Kidney (tissue), 13 donors: ENCODE measurements at regions not wholly inside any gene's neighbourhood (a gene's known extent, or its start where the extent isn't known, plus 50 kb on each side); places are given as distances from the start of the nearest gene placed in this dataset.

Source experiments
- DNase-seq, 5 donors: peaks; one replicate each; pipeline ENCODE4 v3.0.0-alpha.2; 2013 to 2020
- FAIRE-seq: peaks from 2 replicates; lab custom pipeline; 2012; peaks lifted over from hg19 to GRCh38; lab: Jason Lieb, UNC
- H3K27ac ChIP-seq, 2 donors: one replicate each; pipeline ENCODE4 v1.7.0; 2013; ENCODE audit warnings: low read depth in 2 of 2, low read length in 2 of 2, inconsistent platforms in 1 of 2
- H3K27me3 ChIP-seq: one replicate; pipeline ENCODE4 v1.7.1; 2013; ENCODE audit warnings: low read length, inconsistent platforms; ENCODE audit not compliant: control insufficient read depth, insufficient read depth
- H3K36me3 ChIP-seq, 3 donors: one replicate each; pipeline versions ENCODE4 v1.7.0 to v1.7.1; 2013; ENCODE audit warnings: low read length in 3 of 3, control low read depth in 1 of 3, inconsistent platforms in 1 of 3; ENCODE audit not compliant: insufficient read depth in 3 of 3, control insufficient read depth in 2 of 3
- H3K4me1 ChIP-seq, 3 donors: one replicate each; pipeline versions ENCODE4 v1.7.0 to v1.7.1; 2013; ENCODE audit warnings: low read length in 3 of 3, inconsistent platforms in 1 of 3, low read depth in 1 of 3; ENCODE audit not compliant: control insufficient read depth in 2 of 3, insufficient read depth in 2 of 3
- H3K4me3 ChIP-seq, 3 donors: one replicate each; pipeline versions ENCODE4 v1.7.0 to v1.8.1; 2013; ENCODE audit warnings: low read length in 3 of 3, control low read depth in 1 of 3, inconsistent platforms in 1 of 3
- H3K9ac ChIP-seq, 3 donors: one replicate each; pipeline versions ENCODE4 v1.7.0 to v1.7.1; 2013; ENCODE audit warnings: low read length in 3 of 3, control low read depth in 1 of 3, inconsistent platforms in 1 of 3
- H3K9me3 ChIP-seq, 3 donors: one replicate each; pipeline versions ENCODE4 v1.7.0 to v1.7.1; 2013; ENCODE audit warnings: low read length in 3 of 3, control low read depth in 1 of 3, inconsistent platforms in 1 of 3; ENCODE audit not compliant: control insufficient read depth in 2 of 3, insufficient read depth in 1 of 3
- CTCF ChIP-seq: IDR thresholded peaks from 3 replicates; pipeline ENCODE4 v1.5.1; 2012; ENCODE audit warnings: mild to moderate bottlenecking, moderate library complexity, borderline replicate concordance; ENCODE audit not compliant: insufficient read depth; ENCODE audit errors: extremely low read depth
- intact Hi-C: fragments of 100-400 bp; cut with DNase I; formaldehyde crosslinking; loops from one replicate; pipeline ENCODE4 v1.11.1; 2022
- donor health status: control.
- donor health status: control.
- donor health status: control.
- donor health status: control.
- donor health status: control.
- donor health status: DM: yes; HTN: yes; CAD: no.
- donor health status: Normal renal cell carcinoma (clear cell type).

DNA sequence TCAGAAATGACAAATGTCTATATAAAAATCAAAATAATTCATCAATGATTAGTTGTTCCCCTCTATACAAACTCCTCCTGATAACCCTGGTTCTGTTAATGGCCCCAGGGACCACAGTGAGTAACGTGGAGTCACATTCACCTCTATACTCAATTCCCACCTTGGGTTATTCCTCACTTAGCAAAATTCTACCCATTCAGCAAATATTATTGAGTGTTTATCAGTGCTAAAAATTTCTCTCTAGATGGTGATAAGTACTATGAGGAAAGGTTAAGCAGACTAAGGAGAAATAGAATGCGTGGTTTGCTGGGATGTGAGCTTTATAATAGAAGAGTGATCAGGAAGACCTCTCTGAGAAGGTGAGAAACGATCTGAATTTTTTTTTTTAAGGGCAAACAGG is 1124.5 kb downstream of the BCL11A start:
- Histone ChIP-seq H3K9me3 (peaks cover 0 to 4% (median 0%) of the 10 kb centered on the region in 3 donors), H3K4me3 (no peak overlapping the region), H3K27me3 (no peaks in the 10 kb centered on the region), H3K4me1 (no peaks in the 10 kb centered on the region), H3K36me3 (no peaks in the 10 kb centered on the region), H3K9ac (no peak overlapping the region), H3K27ac (no peak overlapping the region)
- intact Hi-C loops, result no loop called here
- no peak for DNase-seq
- TF ChIP-seq CTCF, result no peak
- no peak for FAIRE-seq

DNA sequence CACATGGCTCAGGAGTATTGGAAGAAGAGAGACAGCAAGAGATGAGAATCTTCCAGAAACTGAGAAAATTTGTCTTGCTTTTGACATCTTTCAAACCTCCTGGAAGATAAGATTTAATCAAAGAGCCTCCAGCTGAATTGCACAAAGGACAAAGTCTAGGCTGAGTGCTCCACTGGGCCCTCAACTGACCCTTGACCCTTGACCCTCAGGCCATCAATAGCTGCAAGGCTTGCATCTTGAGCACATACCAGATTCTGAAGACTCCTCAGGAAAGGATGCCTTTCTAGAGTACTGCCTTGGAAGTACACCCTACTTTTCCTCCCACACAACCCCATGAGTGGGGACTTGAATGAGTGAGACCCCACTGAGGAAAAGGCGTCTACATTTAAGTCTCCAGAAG is 1125.5 kb downstream of the BCL11A start:
- no peak for FAIRE-seq
- H3K9me3 ChIP-seq, result peaks cover 0 to 4% (median 0%) of the 10 kb centered on the region in 3 donors
- intact Hi-C loops, result no loop called here
- no peak for DNase-seq
- H3K4me1 ChIP-seq, result no peaks in the 10 kb centered on the region
- no peak overlapping the region for H3K4me3 ChIP-seq
- no peak for TF ChIP-seq CTCF
- no peaks in the 10 kb centered on the region for H3K27me3 ChIP-seq
- H3K36me3 ChIP-seq, result no peaks in the 10 kb centered on the region
- H3K27ac ChIP-seq, result no peak overlapping the region
- H3K9ac ChIP-seq, result no peak overlapping the region

- no peak for TF ChIP-seq CTCF
- H3K27me3 ChIP-seq, result no peaks in the 10 kb centered on the region
- no peak overlapping the region for H3K4me3 ChIP-seq
- no peaks in the 10 kb centered on the region for H3K36me3 ChIP-seq
- peak in 4 of 5 donors; percentile 5 to 41 (median 18) for DNase-seq
- intact Hi-C loops, result no loop called here
- H3K27ac ChIP-seq, result no peak overlapping the region
- no peak overlapping the region for H3K9ac ChIP-seq
- FAIRE-seq, result no peak
- H3K9me3 ChIP-seq, result no peaks in the 10 kb centered on the region
- H3K4me1 ChIP-seq, result no peaks in the 10 kb centered on the region
Measured at GRCh38 chr2:59425247-59425646, 1128.2 kb downstream of the BCL11A start.
